ENCODE measurements at regions not wholly inside any gene's neighbourhood (a gene's known extent, or its start where the extent isn't known, plus 50 kb on each side); places are given as distances from the start of the nearest gene placed in this dataset.

DNA sequence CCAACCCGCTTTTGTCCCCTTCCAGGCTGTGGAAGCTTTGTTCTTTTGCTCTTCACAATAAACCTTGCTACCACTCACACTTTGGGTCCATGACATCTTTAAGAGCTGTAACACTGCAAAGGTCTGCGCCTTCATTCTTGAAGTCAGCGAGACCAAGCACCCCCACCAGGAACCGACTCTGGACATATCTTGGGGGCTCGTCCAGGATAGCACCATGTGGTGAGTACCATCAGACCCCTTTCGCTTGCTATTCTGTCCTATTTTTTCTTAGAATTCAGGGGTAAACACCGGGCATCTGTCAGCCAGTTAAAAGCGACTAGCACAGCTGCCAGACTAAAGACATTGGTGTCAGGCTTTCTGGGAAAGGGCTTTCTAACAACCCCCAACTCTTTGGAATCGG lies 137.6 kb upstream of the PPFIA2 start:
- H3K36me3 ChIP-seq (replicated peaks in 1 of 2; ENCODE audit: control extremely low read depth in 1 of 2, control insufficient read depth in 1 of 2, extremely low read depth in 1 of 2, insufficient read depth in 2 of 2, low read length in 1 of 2): no peaks in the 10 kb centered on the region
- H3K9ac ChIP-seq (ENCODE audit: low read length): no peak overlapping the region
- no peaks in the 10 kb centered on the region for H3K27me3 ChIP-seq (replicated peaks in 1 of 4; ENCODE audit: control extremely low read depth in 1 of 4, control insufficient read depth in 3 of 4, insufficient read depth in 4 of 4, low read length in 3 of 4)
- H3K4me2 ChIP-seq (replicated peaks; ENCODE audit: low read depth, low read length, poor library complexity, severe bottlenecking): no peak overlapping the region
- no peaks in the 10 kb centered on the region for H3K4me1 Mint-ChIP-seq
- no peak overlapping the region for H2AFZ ChIP-seq (ENCODE audit: insufficient read depth, low read depth, low read length, poor library complexity, severe bottlenecking)
- H3K4me3 ChIP-seq (ENCODE audit: control extremely low read depth in 1 of 5, extremely low read depth in 1 of 5, insufficient read depth in 1 of 5, low read depth in 2 of 5, low read length in 4 of 5): no peak overlapping the region
- H3K9me3 ChIP-seq (ENCODE audit: control extremely low read depth in 1 of 3, control insufficient read depth in 2 of 3, insufficient read depth in 1 of 3, low read length in 2 of 3): peaks cover 0 to 16% (median 8%) of the 10 kb centered on the region in 3 donors
- no peaks in the 10 kb centered on the region for H3K79me2 ChIP-seq (ENCODE audit: control insufficient read depth, insufficient read depth, low read length)
- ATAC-seq (ENCODE audit: low read depth) (no peak), DNase-seq (no peak)
- intact Hi-C loops (cut with micrococcal nuclease): no loop called here
- no peaks in the 10 kb centered on the region for H4K20me1 ChIP-seq (ENCODE audit: control insufficient read depth, insufficient read depth, low read length, poor library complexity, severe bottlenecking)
- 94% methylated on average over 8 of the region's 9 CpGs for WGBS (ENCODE audit: insufficient coverage)
- ChIA-PET CTCF (no interaction called here), POLR2A (no interaction called here)
- H3K4me1 ChIP-seq (ENCODE audit: control insufficient read depth in 2 of 2, insufficient read depth in 2 of 2, low read length in 2 of 2): no peaks in the 10 kb centered on the region
- H3K27ac ChIP-seq (ENCODE audit: low read length in 2 of 2): no peak overlapping the region
- H3K27me3 Mint-ChIP-seq: no peaks in the 10 kb centered on the region
- H3K4me3 Mint-ChIP-seq: no peak overlapping the region
- H3K27ac Mint-ChIP-seq: no peak overlapping the region
- H3K9me3 Mint-ChIP-seq (ENCODE audit: insufficient read depth): peaks cover 8% of the 10 kb centered on the region
- TF ChIP-seq EZH2 (IDR thresholded peaks at IDR 0.05; ENCODE audit: borderline replicate concordance, insufficient read depth, low read depth, low read length, poor library complexity, severe bottlenecking) (no peak), CTCF (IDR thresholded peaks at IDR 0.05) (no peak)

- Mint-ChIP-seq H3K4me3 (no peak overlapping the region), H3K4me1 (no peaks in the 10 kb centered on the region), H3K27ac (no peak overlapping the region), H3K9me3 (ENCODE audit: insufficient read depth) (peaks cover 2% of the 10 kb centered on the region), H3K27me3 (no peaks in the 10 kb centered on the region)
- no peak for ATAC-seq (ENCODE audit: low read depth)
- Histone ChIP-seq H3K36me3 (replicated peaks in 1 of 2; ENCODE audit: control extremely low read depth in 1 of 2, control insufficient read depth in 1 of 2, extremely low read depth in 1 of 2, insufficient read depth in 2 of 2, low read length in 1 of 2) (no peaks in the 10 kb centered on the region), H4K20me1 (ENCODE audit: control insufficient read depth, insufficient read depth, low read length, poor library complexity, severe bottlenecking) (no peaks in the 10 kb centered on the region), H3K4me3 (ENCODE audit: control extremely low read depth in 1 of 5, extremely low read depth in 1 of 5, insufficient read depth in 1 of 5, low read depth in 2 of 5, low read length in 4 of 5) (no peak overlapping the region), H2AFZ (ENCODE audit: insufficient read depth, low read depth, low read length, poor library complexity, severe bottlenecking) (no peak overlapping the region), H3K9me3 (ENCODE audit: control extremely low read depth in 1 of 3, control insufficient read depth in 2 of 3, insufficient read depth in 1 of 3, low read length in 2 of 3) (no peaks in the 10 kb centered on the region), H3K4me2 (replicated peaks; ENCODE audit: low read depth, low read length, poor library complexity, severe bottlenecking) (no peak overlapping the region), H3K27ac (ENCODE audit: low read length in 2 of 2) (no peak overlapping the region), H3K79me2 (ENCODE audit: control insufficient read depth, insufficient read depth, low read length) (no peaks in the 10 kb centered on the region), H3K27me3 (replicated peaks in 1 of 4; ENCODE audit: control extremely low read depth in 1 of 4, control insufficient read depth in 3 of 4, insufficient read depth in 4 of 4, low read length in 3 of 4) (no peaks in the 10 kb centered on the region), H3K4me1 (ENCODE audit: control insufficient read depth in 2 of 2, insufficient read depth in 2 of 2, low read length in 2 of 2) (no peaks in the 10 kb centered on the region), H3K9ac (ENCODE audit: low read length) (no peak overlapping the region)
- intact Hi-C loops (cut with micrococcal nuclease): no loop called here
- ChIA-PET CTCF (no interaction called here), POLR2A (no interaction called here)
- no peak for DNase-seq
- TF ChIP-seq EZH2 (IDR thresholded peaks at IDR 0.05; ENCODE audit: borderline replicate concordance, insufficient read depth, low read depth, low read length, poor library complexity, severe bottlenecking): no peak
- TF ChIP-seq CTCF (IDR thresholded peaks at IDR 0.05): no peak
Measured at GRCh38 chr12:81888961-81889360, 129.8 kb upstream of the PPFIA2 start.
